Mesothelial cell of epicardium (in vitro differentiated cells): ENCODE measurements at regions not wholly inside any gene's neighbourhood (a gene's known extent, or its start where the extent isn't known, plus 50 kb on each side); places are given as distances from the start of the nearest gene placed in this dataset.

ENCODE experiments used
- DNase-seq, 2 experiments: peaks; one replicate each; pipeline ENCODE4 v3.0.0; 2021; ENCODE audit warnings: low spot score in 2 of 2; ENCODE audit not compliant: unreplicated experiment in 2 of 2
- H3K27ac Mint-ChIP-seq: 2 replicates; pipeline ENCODE4 v1.8.0; 2021; ENCODE audit warnings: mixed read lengths
- H3K27me3 Mint-ChIP-seq: 2 replicates; pipeline ENCODE4 v1.8.0; 2021; ENCODE audit warnings: low read depth, mixed read lengths
- H3K36me3 Mint-ChIP-seq: 2 replicates; pipeline ENCODE4 v1.8.0; 2021; ENCODE audit warnings: mixed read lengths
- H3K4me1 Mint-ChIP-seq: 2 replicates; pipeline ENCODE4 v1.8.0; 2021; ENCODE audit warnings: mixed read lengths
- H3K4me3 Mint-ChIP-seq: 2 replicates; pipeline ENCODE4 v1.8.0; 2021; ENCODE audit warnings: mild to moderate bottlenecking, moderate library complexity, mixed read lengths
- H3K9me3 Mint-ChIP-seq: 2 replicates; pipeline ENCODE4 v1.8.0; 2021; ENCODE audit warnings: mixed read lengths
- CTCF ChIP-seq: fragments of 200-600 bp; sonication (generic); IDR thresholded peaks from one replicate; pipeline ENCODE4 v1.5.0; 2021; ENCODE audit warnings: antibody characterized with exemption; ENCODE audit not compliant: unreplicated experiment

- H3K9me3 Mint-ChIP-seq, result peaks cover 8% of the 10 kb centered on the region
- H3K27me3 Mint-ChIP-seq, result no peaks in the 10 kb centered on the region
- TF ChIP-seq CTCF, result no peak
- DNase-seq, result no peak
- H3K4me3 Mint-ChIP-seq, result no peak overlapping the region
- no peaks in the 10 kb centered on the region for H3K36me3 Mint-ChIP-seq
- H3K4me1 Mint-ChIP-seq, result peaks cover 17% of the 10 kb centered on the region
- no peak overlapping the region for H3K27ac Mint-ChIP-seq
Observed at GRCh38 chr18:38007026-38007425, 441.4 kb upstream of the CELF4 start.

GRCh38 chr18:38006541-38006940, 440.9 kb upstream of the CELF4 start:
- TF ChIP-seq CTCF, result no peak
- no peaks in the 10 kb centered on the region for H3K36me3 Mint-ChIP-seq
- H3K4me1 Mint-ChIP-seq, result peaks cover 15% of the 10 kb centered on the region
- DNase-seq, result no peak
- H3K4me3 Mint-ChIP-seq, result no peak overlapping the region
- peaks cover 8% of the 10 kb centered on the region for H3K9me3 Mint-ChIP-seq
- H3K27me3 Mint-ChIP-seq, result no peaks in the 10 kb centered on the region
- H3K27ac Mint-ChIP-seq, result no peak overlapping the region

- Mint-ChIP-seq H3K4me1 (peaks cover 1% of the 10 kb centered on the region), H3K27me3 (peaks cover 3% of the 10 kb centered on the region), H3K36me3 (no peaks in the 10 kb centered on the region), H3K27ac (no peak overlapping the region), H3K4me3 (no peak overlapping the region), H3K9me3 (no peaks in the 10 kb centered on the region)
- no peak for DNase-seq
- no peak for TF ChIP-seq CTCF
Observed at GRCh38 chr18:37997695-37998094, 432.1 kb upstream of the CELF4 start.

GRCh38 chr18:37987901-37988300, 422.3 kb upstream of the CELF4 start:
- Mint-ChIP-seq H3K27me3 (no peaks in the 10 kb centered on the region), H3K4me3 (no peak overlapping the region), H3K27ac (no peak overlapping the region), H3K4me1 (peaks cover 11% of the 10 kb centered on the region), H3K36me3 (no peaks in the 10 kb centered on the region), H3K9me3 (no peaks in the 10 kb centered on the region)
- no peak for TF ChIP-seq CTCF
- DNase-seq, result no peak

- H3K27me3 Mint-ChIP-seq, result no peaks in the 10 kb centered on the region
- no peak for DNase-seq
- H3K4me3 Mint-ChIP-seq, result no peak overlapping the region
- no peaks in the 10 kb centered on the region for H3K36me3 Mint-ChIP-seq
- peaks cover 11% of the 10 kb centered on the region for H3K4me1 Mint-ChIP-seq
- TF ChIP-seq CTCF, result no peak
- H3K27ac Mint-ChIP-seq, result no peak overlapping the region
- H3K9me3 Mint-ChIP-seq, result no peaks in the 10 kb centered on the region
Observed at GRCh38 chr18:37986665-37987064, 421.1 kb upstream of the CELF4 start.

- no peaks in the 10 kb centered on the region for H3K36me3 Mint-ChIP-seq
- TF ChIP-seq CTCF, result no peak
- H3K9me3 Mint-ChIP-seq, result no peaks in the 10 kb centered on the region
- H3K4me1 Mint-ChIP-seq, result peaks cover 11% of the 10 kb centered on the region
- no peak overlapping the region for H3K4me3 Mint-ChIP-seq
- H3K27me3 Mint-ChIP-seq, result no peaks in the 10 kb centered on the region
- no peak for DNase-seq
- no peak overlapping the region for H3K27ac Mint-ChIP-seq
Observed at GRCh38 chr18:37985126-37985525, 419.5 kb upstream of the CELF4 start.
